GM21526 (cell line): ENCODE measurements at regions not wholly inside any gene's neighbourhood (a gene's known extent, or its start where the extent isn't known, plus 50 kb on each side); places are given as distances from the start of the nearest gene placed in this dataset.

Experiments used
- ATAC-seq: cut with Tn5 transposase; IDR thresholded peaks from one replicate; pipeline ENCODE4 v1.9.1; 2021; ENCODE audit warnings: moderate library complexity; ENCODE audit not compliant: unreplicated experiment, low FRiP score

DNA sequence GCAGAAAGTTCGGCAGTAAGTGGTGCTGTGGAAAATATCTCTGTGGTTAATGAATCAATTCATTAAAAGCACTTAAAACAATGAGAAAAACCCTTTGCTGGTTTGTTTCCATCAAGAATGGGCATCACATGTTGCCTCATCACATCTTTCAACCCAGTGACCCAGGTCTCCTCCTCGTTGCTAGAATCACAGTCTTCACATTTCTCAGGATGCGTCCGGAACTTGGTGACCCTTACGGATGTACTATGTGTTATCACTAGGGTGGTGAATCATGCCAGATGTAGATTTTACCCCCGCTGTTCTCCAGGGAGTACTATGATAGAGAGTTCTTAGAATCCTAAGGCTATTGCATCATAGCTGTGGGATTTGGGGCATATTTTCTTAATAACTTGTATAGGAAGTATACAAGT lies 217.9 kb upstream of the KLF4 start:
- ATAC-seq: no peak

DNA sequence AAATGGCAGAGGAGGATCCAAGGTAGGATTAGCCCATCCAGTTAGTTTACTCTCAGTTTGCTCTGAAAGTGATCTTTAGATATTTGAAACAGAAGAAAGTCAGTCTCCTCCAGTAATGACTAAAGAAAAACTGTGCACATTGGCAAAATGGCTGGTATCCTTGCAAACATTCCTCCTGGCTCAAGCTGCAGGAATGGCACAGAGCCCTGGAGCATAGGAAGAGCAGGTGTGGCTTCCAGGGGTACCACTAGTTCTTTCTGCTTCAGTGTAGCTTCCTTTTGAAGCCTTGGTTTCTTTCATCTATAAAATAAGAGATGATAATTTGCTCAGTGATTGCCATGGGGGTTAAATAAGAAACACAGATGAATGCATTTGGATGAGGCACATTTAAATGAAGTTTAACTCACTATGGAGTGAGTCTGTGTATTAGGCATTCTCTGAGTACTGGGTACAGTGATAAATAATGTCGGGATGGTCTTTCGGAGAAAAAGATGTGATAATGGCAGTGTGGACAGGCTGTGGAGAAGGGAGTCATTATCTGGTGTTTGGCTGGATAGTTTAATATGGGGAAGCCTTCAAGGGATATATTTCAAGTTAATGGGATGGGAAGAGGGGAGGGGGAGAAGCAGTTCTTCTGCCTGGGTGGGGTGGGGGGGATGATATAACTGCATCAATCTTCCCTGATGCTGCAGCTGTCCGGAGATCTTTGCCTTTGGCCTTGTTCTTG lies 217.3 kb upstream of the KLF4 start:
- ATAC-seq: no peak

DNA sequence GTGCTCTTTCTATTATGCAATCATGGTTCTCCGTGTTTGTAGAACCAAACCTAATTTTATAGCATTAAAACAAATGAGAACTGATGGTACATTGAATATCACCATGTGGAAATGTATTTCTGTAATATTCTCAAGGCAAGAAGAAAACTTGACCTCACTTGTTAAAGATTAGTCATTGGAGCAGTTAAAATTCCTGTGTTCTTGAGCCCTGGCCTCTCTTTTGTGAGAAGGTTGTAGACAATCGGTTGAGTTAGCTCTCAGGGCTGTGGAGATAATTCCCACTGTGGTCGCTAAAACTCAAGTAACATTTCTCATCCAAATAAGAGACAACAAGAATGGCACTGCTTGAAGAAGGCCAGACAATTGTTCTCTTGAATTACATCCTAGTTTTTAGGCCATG lies 216.0 kb upstream of the KLF4 start:
- no peak for ATAC-seq

DNA sequence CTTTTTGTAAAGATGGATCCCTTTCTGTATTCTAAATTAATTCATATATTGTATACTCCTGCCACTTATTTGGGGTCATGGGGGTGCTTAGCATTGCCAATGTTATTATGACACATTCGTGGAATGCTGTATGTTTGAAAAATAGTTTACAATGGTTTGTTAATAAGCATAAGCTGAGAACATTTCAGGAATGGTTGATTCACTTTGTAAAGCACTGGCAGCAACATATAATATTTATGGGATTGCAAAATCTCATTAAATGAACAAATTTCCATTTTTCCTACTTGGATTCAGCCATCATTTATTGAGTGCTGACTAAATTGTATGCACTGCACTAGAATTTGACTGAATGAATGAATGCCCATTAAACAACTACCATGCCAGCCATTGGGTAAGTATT lies 215.2 kb upstream of the KLF4 start:
- ATAC-seq: no peak

DNA sequence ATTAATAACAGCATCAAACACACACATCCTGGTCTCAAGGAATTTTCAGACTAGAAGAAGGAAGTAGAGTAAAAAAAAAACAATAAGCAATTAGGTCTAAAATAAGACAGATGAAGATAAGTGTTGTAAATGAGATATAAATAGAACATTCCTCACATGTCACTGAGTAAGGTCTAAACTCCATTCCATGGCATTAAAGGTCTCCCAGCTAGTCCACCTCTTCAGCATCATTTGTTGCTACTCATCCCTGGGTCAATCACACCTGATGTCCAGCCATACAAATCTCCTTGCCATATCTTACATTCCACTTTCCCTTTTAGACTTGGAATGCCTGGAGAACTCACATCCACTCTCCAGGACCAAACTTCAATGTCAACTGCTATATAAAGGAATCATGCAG lies 214.1 kb upstream of the KLF4 start:
- ATAC-seq: no peak

DNA sequence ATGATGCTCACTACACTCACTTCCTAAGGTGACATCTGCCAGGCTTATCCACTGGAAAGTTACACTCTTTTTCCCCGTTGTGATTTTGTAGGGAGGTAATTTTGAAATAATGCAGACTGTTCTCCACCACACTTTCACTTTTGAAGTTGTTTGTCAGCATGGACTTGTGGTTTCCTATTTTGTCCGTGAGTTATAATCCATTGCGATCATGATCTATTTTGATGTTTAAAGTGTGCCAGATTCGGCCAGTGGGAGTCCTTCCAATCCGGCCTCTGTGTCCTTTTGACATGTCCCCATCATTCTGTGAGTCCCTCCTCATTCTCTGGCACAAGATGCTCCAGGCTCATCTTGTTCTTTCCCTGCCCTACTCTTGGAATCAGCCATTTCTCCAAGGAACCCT lies 211.3 kb upstream of the KLF4 start:
- ATAC-seq: no peak

DNA sequence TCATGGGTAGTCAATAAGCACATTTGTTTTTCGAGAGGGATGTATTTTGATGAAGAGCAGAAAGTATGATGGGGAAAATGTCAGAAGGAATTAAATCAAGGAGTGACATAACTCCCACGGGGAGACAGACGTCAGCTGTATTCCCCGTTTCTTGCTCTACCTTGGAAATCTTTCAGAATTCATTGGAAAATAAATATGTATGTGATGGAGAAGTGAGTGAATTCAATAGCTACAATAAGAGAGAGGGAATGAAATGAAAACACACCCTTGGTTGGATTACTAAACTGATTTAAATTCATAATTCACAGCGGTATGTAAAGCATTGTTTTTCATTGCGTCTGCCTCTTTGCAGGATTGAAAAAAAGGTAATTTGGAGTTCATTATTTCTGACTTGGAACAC lies 209.7 kb upstream of the KLF4 start:
- ATAC-seq: no peak

DNA sequence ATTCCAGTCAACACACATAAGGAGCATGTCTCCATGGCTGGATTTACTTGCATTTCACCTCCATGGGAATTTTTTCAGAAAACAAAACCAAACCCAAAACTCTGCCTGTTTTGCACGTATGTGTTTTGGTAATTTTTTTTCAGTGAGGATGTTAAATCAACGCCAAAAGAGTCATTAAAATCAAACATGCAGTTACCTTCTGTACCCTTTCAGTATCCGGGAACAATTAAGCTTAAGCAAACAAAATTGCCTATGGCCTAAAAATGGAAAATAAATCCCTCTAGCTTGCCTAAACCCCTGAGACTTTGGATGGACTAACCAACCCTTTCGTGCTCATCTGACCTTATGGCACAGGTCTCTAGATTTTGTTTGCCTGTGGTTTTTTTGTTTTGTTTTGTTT lies 209.2 kb upstream of the KLF4 start:
- no peak for ATAC-seq

DNA sequence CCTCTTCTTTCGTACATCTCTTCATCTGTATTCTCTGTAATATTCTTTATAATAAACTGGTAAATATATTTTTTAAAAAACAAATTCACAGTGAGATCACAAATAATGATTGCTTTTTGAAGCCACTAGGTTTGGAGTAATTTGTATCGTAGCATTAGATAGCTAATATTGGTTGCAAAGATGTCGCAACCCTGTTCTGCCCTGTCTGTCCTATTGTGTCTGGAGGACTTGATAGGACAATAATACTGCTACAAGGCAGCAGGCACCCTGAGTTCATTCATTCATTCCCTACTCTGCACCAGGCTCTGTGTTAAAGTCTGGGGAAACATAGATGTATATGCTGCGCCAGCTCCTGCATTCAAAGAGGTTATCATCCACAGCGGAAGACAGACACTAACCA lies 206.7 kb upstream of the KLF4 start:
- no peak for ATAC-seq

DNA sequence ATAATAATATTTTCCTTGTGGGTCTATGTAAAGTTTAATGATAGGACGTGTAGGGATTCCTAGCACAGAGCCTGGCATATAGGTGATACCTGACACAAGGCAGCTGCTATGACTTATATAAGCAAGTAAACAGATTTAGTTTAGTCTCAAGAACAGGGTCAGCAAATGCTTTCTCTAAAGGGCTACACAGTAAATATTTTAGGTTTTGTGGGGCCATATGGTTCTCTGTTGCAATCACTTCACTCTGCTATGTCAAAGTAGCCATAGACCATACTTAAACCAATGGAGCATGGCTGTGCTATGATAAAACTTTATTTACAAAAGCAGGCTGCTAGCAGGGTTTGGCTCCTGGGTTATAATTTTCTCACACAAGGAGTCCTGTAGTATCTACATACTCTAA lies 204.8 kb upstream of the KLF4 start:
- no peak for ATAC-seq

DNA sequence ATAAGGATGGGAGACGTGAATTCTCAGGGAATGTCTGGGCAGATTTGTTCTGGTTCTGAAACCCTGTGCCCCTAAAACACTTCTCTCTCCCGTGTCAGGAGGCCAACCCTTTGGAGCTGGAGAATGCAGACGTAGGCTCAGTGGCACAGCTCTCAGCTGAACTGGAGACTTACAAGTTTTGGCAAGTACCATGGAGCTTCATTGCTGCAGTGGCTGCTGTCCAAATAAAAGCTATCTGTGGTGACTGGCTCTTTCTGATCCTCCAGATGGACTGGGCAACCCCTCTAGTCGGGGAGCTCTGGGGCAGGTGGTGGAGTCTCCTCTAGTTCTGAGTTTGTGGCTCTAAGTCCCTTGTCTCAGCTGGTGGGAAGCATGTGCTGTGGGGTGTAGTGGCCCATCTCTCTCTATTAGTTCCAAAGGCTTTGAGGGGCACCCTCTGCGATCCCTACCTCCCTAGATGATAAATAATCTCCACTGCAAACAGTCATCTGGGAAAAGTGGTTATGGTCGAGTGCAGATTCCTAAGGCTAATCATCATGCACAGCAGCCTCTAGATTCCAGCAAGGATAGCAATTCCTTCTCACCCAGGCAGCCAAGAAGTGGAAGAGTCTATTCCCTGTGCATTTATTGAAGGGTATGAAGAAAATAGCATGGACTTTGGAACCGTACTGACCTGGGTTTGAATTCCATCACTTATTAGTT lies 204.2 kb upstream of the KLF4 start:
- ATAC-seq: no peak

DNA sequence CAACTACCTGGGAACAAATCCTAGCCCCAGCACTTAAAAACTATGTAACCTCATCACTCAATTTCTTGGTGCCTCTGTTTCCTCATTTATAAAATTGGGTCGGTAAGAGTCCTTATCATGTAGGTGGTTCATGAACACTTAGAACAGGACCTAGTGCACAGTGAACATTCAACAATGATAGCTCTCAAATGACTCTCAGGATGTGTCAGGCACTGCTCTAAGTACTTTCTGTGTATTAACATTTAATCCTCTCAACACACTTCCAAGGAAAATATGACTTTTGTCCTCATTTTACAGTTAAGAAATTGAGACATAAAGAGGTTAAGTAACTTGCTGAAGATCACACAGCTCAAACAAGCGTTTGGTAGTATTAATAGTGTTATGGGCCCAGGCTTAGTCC lies 202.1 kb upstream of the KLF4 start:
- ATAC-seq: no peak

DNA sequence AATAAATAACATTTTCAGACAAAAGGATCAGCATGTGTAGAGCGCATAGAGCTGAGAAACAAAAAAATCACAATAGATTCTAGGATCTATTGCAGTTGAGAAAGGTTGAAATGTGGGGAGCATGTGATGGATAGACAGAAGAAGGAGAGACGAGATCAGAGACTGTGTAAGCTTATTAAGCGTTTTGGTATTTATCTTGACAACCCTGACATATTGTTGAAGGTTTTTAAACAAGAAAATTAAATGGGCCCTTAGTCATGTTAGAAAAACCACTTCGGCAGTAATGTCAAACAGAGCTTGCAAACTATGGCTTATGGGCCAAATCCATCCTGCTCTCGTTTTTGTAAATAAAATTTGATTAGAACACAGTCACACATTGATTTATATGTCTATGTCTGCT lies 200.5 kb upstream of the KLF4 start:
- ATAC-seq: no peak

DNA sequence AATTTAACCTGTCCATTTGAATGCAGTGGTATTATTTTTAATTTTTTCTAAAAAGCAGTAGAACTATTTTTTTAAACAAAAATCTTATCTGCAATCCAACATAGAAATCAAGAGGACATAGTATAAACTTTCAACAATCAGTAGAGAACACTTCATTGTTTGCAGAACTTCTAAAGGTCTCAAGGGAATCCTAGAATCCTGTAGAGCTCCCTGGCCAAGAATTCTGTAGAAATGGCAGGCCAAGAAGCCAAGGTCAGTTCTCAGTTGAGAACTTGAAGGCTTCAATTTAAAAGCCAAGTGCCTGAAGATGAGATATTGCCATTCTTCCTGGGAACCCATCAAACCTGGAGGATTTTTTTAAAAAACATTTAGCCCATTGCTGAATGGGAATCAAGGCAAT lies 199.2 kb upstream of the KLF4 start:
- no peak for ATAC-seq

DNA sequence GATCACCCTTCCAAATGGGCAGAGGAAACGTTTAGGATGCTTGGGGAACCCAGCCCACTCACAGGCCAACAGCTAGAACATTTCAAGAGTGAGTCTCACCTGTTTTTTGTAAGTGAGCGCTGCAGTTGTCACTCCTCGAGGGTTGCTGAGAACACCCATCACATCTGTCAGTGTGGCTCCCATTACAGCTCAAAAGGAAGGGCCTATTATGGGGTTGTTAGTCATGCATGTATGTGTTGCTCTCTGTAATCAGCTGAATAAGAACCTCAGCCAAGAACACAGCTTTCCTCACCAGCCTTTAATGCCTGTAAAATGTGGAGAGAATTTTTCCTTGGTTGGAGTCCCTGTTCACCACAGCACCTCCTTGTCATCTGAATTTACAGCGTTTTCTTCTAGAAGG lies 196.3 kb upstream of the KLF4 start:
- ATAC-seq: no peak

DNA sequence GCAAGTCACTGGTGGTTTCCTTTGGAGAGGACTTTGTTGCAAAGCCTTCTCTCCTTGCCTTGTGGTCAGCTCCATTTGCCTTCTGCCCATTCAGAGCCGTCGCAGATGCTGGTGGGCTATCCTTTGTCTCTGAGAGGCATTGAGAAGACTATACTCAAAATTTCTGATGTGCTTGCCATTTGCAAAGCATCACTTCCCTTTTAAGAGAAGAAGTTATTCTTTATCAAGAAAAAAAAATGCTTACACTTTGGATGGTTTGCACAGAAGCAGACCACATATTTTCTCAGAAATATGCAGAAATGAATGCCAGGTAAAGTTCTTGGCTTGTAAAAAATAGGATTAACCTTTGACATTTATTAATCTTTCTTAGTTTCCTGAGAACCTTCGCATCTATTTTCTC lies 195.8 kb upstream of the KLF4 start:
- ATAC-seq: no peak

DNA sequence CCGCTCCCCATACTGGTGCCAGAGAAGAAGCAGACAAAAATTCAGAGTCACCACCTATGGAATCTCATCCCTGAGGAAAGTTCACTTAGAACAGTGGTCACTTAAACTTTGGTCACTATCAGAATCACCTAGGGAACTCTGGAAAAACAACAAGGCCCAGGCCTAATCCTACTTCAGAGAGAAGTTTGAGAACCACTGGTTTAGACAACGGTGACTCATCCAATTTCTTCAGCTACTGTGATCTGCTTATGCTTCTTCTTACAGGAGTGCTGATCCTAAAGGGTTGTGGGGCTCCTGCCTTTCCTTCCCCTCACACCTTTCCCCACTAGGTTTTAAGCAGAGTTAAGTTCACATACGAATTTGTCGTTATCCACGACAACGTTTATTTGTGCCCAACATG lies 194.7 kb upstream of the KLF4 start:
- ATAC-seq: no peak

DNA sequence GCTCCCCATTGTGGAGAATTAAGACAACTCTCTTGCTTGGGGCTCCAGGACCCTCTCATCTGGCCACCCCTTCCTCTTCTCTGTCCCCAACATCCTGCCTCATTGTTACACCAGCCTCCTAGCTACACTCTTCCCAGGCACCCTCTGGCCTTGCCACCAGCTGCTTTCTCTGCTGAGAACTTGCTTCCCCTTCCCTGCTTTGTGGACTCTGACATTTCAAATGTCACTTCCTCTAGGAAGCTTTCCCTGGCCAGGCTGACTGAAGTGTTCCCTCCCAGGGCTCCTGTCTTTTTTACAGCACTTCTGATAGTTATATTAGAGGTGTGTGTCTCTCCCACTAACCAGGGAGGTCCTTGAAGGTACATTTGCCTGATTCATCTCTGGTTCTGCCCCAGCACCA lies 194.0 kb upstream of the KLF4 start:
- ATAC-seq: no peak

DNA sequence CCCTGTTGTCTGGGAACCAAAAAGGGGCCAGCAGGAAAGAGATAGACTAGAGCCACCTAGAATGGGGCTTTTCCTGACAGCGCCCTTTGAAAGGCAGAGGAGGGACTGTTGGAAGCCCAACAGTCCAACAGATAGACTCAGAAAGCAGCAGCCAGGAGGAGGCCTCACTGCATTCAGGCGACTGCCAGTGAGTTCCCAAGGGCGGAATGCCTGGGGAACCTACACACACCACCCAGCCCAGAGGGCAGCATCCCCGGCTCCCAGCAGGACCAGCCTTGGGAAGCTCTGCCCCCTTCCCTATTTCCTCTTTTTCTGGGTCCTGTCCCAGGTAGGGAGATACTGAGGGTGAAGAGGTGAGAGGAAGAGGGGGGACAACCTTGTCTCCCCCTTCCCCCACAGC lies 192.4 kb upstream of the KLF4 start:
- ATAC-seq: no peak

DNA sequence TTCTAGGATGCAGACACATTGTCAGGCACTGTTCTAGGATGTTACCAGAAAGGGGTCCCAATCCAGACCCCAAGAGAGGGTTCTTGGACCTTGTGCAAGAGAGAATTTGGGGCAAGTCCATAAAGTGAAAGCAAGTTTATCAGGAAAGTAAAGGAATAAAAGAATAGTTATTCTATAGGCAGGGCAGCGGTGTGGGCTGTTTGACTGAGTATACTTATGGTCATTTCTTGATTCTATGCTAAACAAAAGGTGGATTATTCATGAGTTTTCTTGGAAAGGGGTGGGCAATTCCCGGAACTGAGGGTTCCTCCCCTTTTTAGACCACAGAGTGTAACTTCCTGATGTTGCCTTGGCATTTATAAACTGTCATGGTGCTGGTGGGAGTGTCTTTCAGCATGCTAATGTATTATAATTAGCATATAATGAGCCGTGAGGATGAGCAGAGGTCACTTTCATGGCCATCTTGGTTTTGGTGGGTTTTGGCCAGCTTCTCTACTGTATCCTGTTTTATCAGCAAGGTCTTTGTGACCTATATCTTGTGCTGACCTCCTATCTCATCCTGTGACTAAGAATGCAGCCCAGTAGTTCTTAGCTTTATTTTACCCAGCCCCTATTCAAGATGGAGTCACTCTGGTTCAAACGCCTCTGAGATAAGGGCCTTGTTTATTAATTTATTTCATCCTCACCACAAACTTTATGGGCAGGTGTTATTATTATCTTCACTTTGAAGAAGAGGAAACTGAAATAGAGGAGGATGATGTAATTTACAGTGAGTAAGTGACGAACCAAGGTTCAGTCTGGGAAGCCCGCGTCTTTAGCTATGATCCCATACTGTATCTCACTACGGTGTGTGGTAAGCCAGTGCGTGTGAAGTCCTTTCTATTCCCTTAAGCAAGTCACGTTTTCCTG lies 186.0 kb upstream of the KLF4 start:
- ATAC-seq: no peak

DNA sequence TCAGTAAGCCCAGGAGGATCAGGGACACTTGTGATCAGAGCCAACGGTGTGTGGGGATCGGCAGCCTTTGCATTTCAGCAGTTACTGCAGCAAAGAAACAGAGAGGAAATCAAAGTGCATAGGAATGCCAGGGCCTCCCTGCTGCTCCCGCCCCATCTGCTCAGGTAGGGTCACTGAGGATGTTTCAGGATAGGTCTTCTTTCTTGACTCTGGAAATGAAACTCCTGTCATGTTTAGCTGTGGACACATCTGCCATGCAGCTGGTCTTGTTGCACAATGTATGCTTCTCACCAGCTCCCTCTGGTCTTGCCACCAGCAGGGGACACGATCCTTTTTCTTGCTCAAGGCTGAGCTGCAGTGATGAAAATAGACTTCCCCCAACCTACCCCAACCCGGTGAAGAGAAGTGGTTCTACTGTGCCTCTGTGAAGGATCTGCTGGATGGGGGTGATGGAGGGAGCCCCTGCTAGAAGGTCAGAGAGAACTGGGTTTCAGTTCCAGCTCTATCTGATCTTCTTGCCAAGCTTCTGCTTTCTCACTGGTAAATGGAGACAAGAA lies 185.2 kb upstream of the KLF4 start:
- ATAC-seq: no peak
